GM12892 (cell line): ENCODE measurements at regions not wholly inside any gene's neighbourhood (a gene's known extent, or its start where the extent isn't known, plus 50 kb on each side); places are given as distances from the start of the nearest gene placed in this dataset.

Source experiments
- POLR2A ChIP-seq: IDR thresholded peaks from 2 replicates; pipeline ENCODE4 v1.6.1; 2011; ENCODE audit warnings: low read depth, low read length, control low read depth
- POLR2AphosphoS5 ChIP-seq: IDR thresholded peaks from 2 replicates; pipeline ENCODE4 v1.6.1; 2011; ENCODE audit warnings: low read depth, low read length, control low read depth
- TAF1 ChIP-seq: IDR thresholded peaks from 2 replicates; pipeline ENCODE4 v1.6.1; 2011; ENCODE audit warnings: low read depth, mild to moderate bottlenecking, control low read depth, low read length, borderline replicate concordance

GRCh38 chr3:118108201-118108600 is 926.4 kb downstream of the IGSF11 start:
- no peak for TF ChIP-seq POLR2A
- TF ChIP-seq TAF1, result no peak
- TF ChIP-seq POLR2AphosphoS5, result no peak
